Kidney (tissue), 13 donors: ENCODE measurements at regions not wholly inside any gene's neighbourhood (a gene's known extent, or its start where the extent isn't known, plus 50 kb on each side); places are given as distances from the start of the nearest gene placed in this dataset.

Experiments
- DNase-seq, 5 donors: peaks; one replicate each; pipeline ENCODE4 v3.0.0-alpha.2; 2013 to 2020
- FAIRE-seq: peaks from 2 replicates; lab custom pipeline; 2012; peaks lifted over from hg19 to GRCh38; lab: Jason Lieb, UNC
- H3K27ac ChIP-seq, 2 donors: one replicate each; pipeline ENCODE4 v1.7.0; 2013; ENCODE audit warnings: low read depth in 2 of 2, low read length in 2 of 2, inconsistent platforms in 1 of 2
- H3K27me3 ChIP-seq: one replicate; pipeline ENCODE4 v1.7.1; 2013; ENCODE audit warnings: low read length, inconsistent platforms; ENCODE audit not compliant: control insufficient read depth, insufficient read depth
- H3K36me3 ChIP-seq, 3 donors: one replicate each; pipeline versions ENCODE4 v1.7.0 to v1.7.1; 2013; ENCODE audit warnings: low read length in 3 of 3, control low read depth in 1 of 3, inconsistent platforms in 1 of 3; ENCODE audit not compliant: insufficient read depth in 3 of 3, control insufficient read depth in 2 of 3
- H3K4me1 ChIP-seq, 3 donors: one replicate each; pipeline versions ENCODE4 v1.7.0 to v1.7.1; 2013; ENCODE audit warnings: low read length in 3 of 3, inconsistent platforms in 1 of 3, low read depth in 1 of 3; ENCODE audit not compliant: control insufficient read depth in 2 of 3, insufficient read depth in 2 of 3
- H3K4me3 ChIP-seq, 3 donors: one replicate each; pipeline versions ENCODE4 v1.7.0 to v1.8.1; 2013; ENCODE audit warnings: low read length in 3 of 3, control low read depth in 1 of 3, inconsistent platforms in 1 of 3
- H3K9ac ChIP-seq, 3 donors: one replicate each; pipeline versions ENCODE4 v1.7.0 to v1.7.1; 2013; ENCODE audit warnings: low read length in 3 of 3, control low read depth in 1 of 3, inconsistent platforms in 1 of 3
- H3K9me3 ChIP-seq, 3 donors: one replicate each; pipeline versions ENCODE4 v1.7.0 to v1.7.1; 2013; ENCODE audit warnings: low read length in 3 of 3, control low read depth in 1 of 3, inconsistent platforms in 1 of 3; ENCODE audit not compliant: control insufficient read depth in 2 of 3, insufficient read depth in 1 of 3
- intact Hi-C: fragments of 100-400 bp; cut with DNase I; formaldehyde crosslinking; loops from one replicate; pipeline ENCODE4 v1.11.1; 2022
- TF ChIP-seq, protein P1 (sequence below): IDR thresholded peaks from 3 replicates; pipeline ENCODE4 v1.5.1; 2012; ENCODE audit warnings: mild to moderate bottlenecking, moderate library complexity, borderline replicate concordance; ENCODE audit not compliant: insufficient read depth; ENCODE audit errors: extremely low read depth
- donor health status: control.
- donor health status: control.
- donor health status: control.
- donor health status: control.
- donor health status: control.
- donor health status: DM: yes; HTN: yes; CAD: no.
- donor health status: Normal renal cell carcinoma (clear cell type).

- Histone ChIP-seq H3K9ac (no peak overlapping the region), H3K27ac (no peak overlapping the region), H3K4me3 (no peak overlapping the region), H3K9me3 (no peaks in the 10 kb centered on the region), H3K36me3 (no peaks in the 10 kb centered on the region), H3K27me3 (no peaks in the 10 kb centered on the region), H3K4me1 (no peaks in the 10 kb centered on the region)
- DNase-seq, result no peak
- TF ChIP-seq, protein P1, sequence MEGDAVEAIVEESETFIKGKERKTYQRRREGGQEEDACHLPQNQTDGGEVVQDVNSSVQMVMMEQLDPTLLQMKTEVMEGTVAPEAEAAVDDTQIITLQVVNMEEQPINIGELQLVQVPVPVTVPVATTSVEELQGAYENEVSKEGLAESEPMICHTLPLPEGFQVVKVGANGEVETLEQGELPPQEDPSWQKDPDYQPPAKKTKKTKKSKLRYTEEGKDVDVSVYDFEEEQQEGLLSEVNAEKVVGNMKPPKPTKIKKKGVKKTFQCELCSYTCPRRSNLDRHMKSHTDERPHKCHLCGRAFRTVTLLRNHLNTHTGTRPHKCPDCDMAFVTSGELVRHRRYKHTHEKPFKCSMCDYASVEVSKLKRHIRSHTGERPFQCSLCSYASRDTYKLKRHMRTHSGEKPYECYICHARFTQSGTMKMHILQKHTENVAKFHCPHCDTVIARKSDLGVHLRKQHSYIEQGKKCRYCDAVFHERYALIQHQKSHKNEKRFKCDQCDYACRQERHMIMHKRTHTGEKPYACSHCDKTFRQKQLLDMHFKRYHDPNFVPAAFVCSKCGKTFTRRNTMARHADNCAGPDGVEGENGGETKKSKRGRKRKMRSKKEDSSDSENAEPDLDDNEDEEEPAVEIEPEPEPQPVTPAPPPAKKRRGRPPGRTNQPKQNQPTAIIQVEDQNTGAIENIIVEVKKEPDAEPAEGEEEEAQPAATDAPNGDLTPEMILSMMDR, result no peak
- no peak for FAIRE-seq
- intact Hi-C loops, result no loop called here
Observed at GRCh38 chr9:7979611-7980010, 180.0 kb upstream of the DMAC1 start.

DNA sequence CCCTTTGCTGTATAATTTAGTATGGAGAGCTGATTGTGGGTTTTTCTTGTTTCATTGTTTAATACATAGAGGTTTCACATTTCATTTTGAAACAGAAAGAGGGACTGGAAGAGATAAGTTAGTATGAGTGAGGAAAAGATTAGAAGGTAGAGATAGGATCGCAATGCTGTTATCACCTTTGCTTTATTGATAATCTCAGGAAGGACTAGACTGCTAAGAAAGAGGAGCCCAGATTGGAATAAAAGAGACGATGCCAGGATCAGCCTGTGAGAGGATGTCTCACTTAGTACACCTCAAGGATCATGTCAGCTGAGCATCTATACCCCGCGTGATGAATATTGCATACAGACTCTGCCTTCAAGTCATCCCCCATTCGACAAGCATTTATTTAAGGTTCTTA, 178.0 kb upstream of the DMAC1 start:
- Histone ChIP-seq H3K4me1 (no peaks in the 10 kb centered on the region), H3K9ac (no peak overlapping the region), H3K4me3 (no peak overlapping the region), H3K27ac (no peak overlapping the region), H3K36me3 (no peaks in the 10 kb centered on the region), H3K9me3 (no peaks in the 10 kb centered on the region), H3K27me3 (no peaks in the 10 kb centered on the region)
- intact Hi-C loops, result no loop called here
- FAIRE-seq (no peak), DNase-seq (no peak)
- TF ChIP-seq, protein P1, result no peak

- intact Hi-C loops, result no loop called here
- TF ChIP-seq, protein P1, result no peak
Observed at GRCh38 chr9:7976856-7977255, 177.3 kb upstream of the DMAC1 start.

GRCh38 chr9:7976167-7976755, 176.7 kb upstream of the DMAC1 start:
- FAIRE-seq (no peak), DNase-seq (peak in 1 of 5 donors; percentile 20)
- no peaks in the 10 kb centered on the region for H3K9me3 ChIP-seq
- intact Hi-C loops, result no loop called here
- TF ChIP-seq, protein P1, result no peak
- no peaks in the 10 kb centered on the region for H3K4me1 ChIP-seq
- no peak overlapping the region for H3K4me3 ChIP-seq
- no peaks in the 10 kb centered on the region for H3K36me3 ChIP-seq
- no peak overlapping the region for H3K27ac ChIP-seq
- H3K9ac ChIP-seq, result no peak overlapping the region
- H3K27me3 ChIP-seq, result no peaks in the 10 kb centered on the region

More at GRCh38 chr9:7976856-7977255, 177.3 kb upstream of the DMAC1 start:
- H3K27me3 ChIP-seq, result no peaks in the 10 kb centered on the region
- H3K4me3 ChIP-seq, result no peak overlapping the region
- no peak overlapping the region for H3K9ac ChIP-seq
- H3K36me3 ChIP-seq, result no peaks in the 10 kb centered on the region
- DNase-seq (no peak), FAIRE-seq (no peak)
- no peak overlapping the region for H3K27ac ChIP-seq
- H3K4me1 ChIP-seq, result no peaks in the 10 kb centered on the region
- no peaks in the 10 kb centered on the region for H3K9me3 ChIP-seq
